CD4-positive, alpha-beta T cell (primary cell): ENCODE measurements at regions not wholly inside any gene's neighbourhood (a gene's known extent, or its start where the extent isn't known, plus 50 kb on each side); places are given as distances from the start of the nearest gene placed in this dataset.

Experiments
- ATAC-seq: fragments of 200-7000 bp; cut with Tn5 transposase; one replicate; pipeline ENCODE4 v1.10.0; 2022; ENCODE audit warnings: mild to moderate bottlenecking; ENCODE audit not compliant: poor library complexity
- CTCF ChIA-PET: fragments of 350-600 bp; sonication (Branson Sonifier 250); formaldehyde crosslinking; loops from one replicate; lab custom pipeline; 2021; ENCODE audit warnings: antibody characterized with exemption, inconsistent platforms; lab: Charles Lee
- POLR2A ChIA-PET: fragments of 350-600 bp; sonication (Branson Sonifier 250); formaldehyde crosslinking; loops from one replicate; lab custom pipeline; 2021; ENCODE audit warnings: antibody characterized with exemption, inconsistent platforms; lab: Charles Lee
- DNase-seq, 14 experiments: peaks; one replicate each; pipeline ENCODE4 v3.0.0-alpha.2; 2013 to 2020; ENCODE audit warnings: mixed read lengths in 2 of 14
- H3K27ac ChIP-seq, 2 donors: one replicate each; pipeline versions ENCODE4 v1.5.1 to v1.7.0; 2013; ENCODE audit warnings: low read length in 2 of 2, low read depth in 1 of 2, mild to moderate bottlenecking in 1 of 2
- H3K27me3 ChIP-seq, 2 experiments: 1 replicate in 1 of 2; 2 replicates in 1 of 2; pipeline versions ENCODE4 v1.6.1 to v1.7.0; 2013; ENCODE audit warnings: low read length in 2 of 2, control low read depth in 1 of 2, mild to moderate bottlenecking in 1 of 2, moderate library complexity in 1 of 2; ENCODE audit not compliant: insufficient read depth in 2 of 2, control insufficient read depth in 1 of 2
- H3K36me3 ChIP-seq: one replicate; pipeline ENCODE4 v1.6.1; 2013; ENCODE audit warnings: low read length, control low read depth; ENCODE audit not compliant: insufficient read depth
- H3K4me1 ChIP-seq: one replicate; pipeline ENCODE4 v1.6.1; 2013; ENCODE audit warnings: low read length, control low read depth; ENCODE audit not compliant: insufficient read depth
- H3K4me3 ChIP-seq: one replicate; pipeline ENCODE4 v1.5.1; 2013; ENCODE audit warnings: mild to moderate bottlenecking, low read length, moderate library complexity
- H3K9me3 ChIP-seq, 2 experiments: 1 replicate in 1 of 2; 2 replicates in 1 of 2; pipeline versions ENCODE4 v1.6.1 to v1.7.0; 2013; ENCODE audit warnings: low read length in 2 of 2, mild to moderate bottlenecking in 2 of 2, control low read depth in 1 of 2, moderate library complexity in 1 of 2; ENCODE audit not compliant: control insufficient read depth in 1 of 2, insufficient read depth in 1 of 2
- H3K27ac Mint-ChIP-seq: one replicate; pipeline ENCODE4 v1.8.0; 2020; ENCODE audit warnings: mixed read lengths
- H3K27me3 Mint-ChIP-seq: one replicate; pipeline ENCODE4 v1.8.0; 2021; ENCODE audit warnings: mixed read lengths
- H3K36me3 Mint-ChIP-seq: one replicate; pipeline ENCODE4 v1.8.0; 2021; ENCODE audit warnings: low read depth, mixed read lengths
- H3K4me1 Mint-ChIP-seq: one replicate; pipeline ENCODE4 v1.8.0; 2021; ENCODE audit warnings: low read depth, mixed read lengths
- H3K4me3 Mint-ChIP-seq: one replicate; pipeline ENCODE4 v1.8.0; 2020; ENCODE audit warnings: mild to moderate bottlenecking, mixed read lengths
- H3K9me3 Mint-ChIP-seq: one replicate; pipeline ENCODE4 v1.8.0; 2020; ENCODE audit warnings: mixed read lengths
- intact Hi-C, 2 experiments: fragments of 100-400 bp; cut with DNase I in 1 of 2; cut with micrococcal nuclease in 1 of 2; formaldehyde crosslinking; loops; one replicate each; pipeline versions ENCODE4 v1.15.1 to v1.9.0; 2023 to 2025; cut with DNase I, micrococcal nuclease
- TF ChIP-seq, protein P1 (sequence below): fragments of 200-600 bp; IDR thresholded peaks from one replicate; pipeline ENCODE4 v1.8.0; 2022; ENCODE audit warnings: antibody characterized with exemption, mild to moderate bottlenecking

DNA sequence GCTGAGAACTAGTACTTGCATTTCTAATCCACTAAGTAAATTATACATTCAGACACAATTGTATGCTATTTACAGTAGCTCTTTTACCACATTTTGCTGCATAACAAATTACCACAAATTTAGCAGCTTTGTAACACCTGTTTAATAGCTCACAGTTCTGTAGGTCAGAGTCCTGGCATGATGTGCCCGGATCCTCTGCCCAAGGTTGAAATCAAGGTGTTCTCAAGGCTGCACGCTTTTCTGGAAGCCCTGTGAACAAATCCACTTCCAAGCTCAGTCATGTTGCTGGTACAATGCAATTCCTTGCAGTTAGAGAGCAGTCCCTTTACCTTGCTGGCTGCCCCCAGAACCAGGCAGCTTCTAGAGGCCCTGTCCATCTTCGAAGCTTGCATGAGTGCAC, 716.0 kb downstream of the HACE1 start:
- Mint-ChIP-seq H3K4me3 (no peak overlapping the region), H3K27me3 (no peaks in the 10 kb centered on the region), H3K4me1 (no peaks in the 10 kb centered on the region), H3K27ac (no peak overlapping the region), H3K9me3 (no peaks in the 10 kb centered on the region), H3K36me3 (no peaks in the 10 kb centered on the region)
- no peaks in the 10 kb centered on the region for H3K4me1 ChIP-seq
- peaks cover 0 to 4% of the 10 kb centered on the region in 2 experiments for H3K9me3 ChIP-seq
- no peaks in the 10 kb centered on the region for H3K27me3 ChIP-seq
- intact Hi-C loops, result no loop called here
- ATAC-seq, result no peak
- H3K4me3 ChIP-seq, result no peak overlapping the region
- TF ChIP-seq, protein P1, sequence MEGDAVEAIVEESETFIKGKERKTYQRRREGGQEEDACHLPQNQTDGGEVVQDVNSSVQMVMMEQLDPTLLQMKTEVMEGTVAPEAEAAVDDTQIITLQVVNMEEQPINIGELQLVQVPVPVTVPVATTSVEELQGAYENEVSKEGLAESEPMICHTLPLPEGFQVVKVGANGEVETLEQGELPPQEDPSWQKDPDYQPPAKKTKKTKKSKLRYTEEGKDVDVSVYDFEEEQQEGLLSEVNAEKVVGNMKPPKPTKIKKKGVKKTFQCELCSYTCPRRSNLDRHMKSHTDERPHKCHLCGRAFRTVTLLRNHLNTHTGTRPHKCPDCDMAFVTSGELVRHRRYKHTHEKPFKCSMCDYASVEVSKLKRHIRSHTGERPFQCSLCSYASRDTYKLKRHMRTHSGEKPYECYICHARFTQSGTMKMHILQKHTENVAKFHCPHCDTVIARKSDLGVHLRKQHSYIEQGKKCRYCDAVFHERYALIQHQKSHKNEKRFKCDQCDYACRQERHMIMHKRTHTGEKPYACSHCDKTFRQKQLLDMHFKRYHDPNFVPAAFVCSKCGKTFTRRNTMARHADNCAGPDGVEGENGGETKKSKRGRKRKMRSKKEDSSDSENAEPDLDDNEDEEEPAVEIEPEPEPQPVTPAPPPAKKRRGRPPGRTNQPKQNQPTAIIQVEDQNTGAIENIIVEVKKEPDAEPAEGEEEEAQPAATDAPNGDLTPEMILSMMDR, result no peak
- no peak for DNase-seq
- H3K36me3 ChIP-seq, result no peaks in the 10 kb centered on the region
- H3K27ac ChIP-seq, result no peak overlapping the region
- ChIA-PET CTCF (no interaction called here), POLR2A (no interaction called here)

DNA sequence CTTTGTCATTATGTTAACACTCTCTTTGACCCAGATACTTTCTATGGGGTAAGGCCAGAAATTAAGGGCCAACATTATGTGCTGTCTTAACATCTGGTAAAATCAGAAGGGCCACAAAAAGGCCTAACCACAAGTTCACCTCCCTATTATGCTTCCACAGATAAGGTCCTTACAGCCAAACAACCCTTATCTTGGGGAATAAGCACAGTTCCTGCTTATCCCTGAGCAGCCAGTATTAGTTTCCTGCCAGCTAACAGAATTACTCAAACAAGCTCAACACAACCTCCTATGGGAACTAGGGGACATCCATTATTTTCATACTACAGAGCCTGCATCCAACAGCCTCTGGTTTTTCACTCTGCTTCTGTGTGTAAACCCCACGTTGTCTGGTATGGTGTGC, 724.8 kb downstream of the HACE1 start:
- TF ChIP-seq, protein P1, result no peak
- H3K36me3 Mint-ChIP-seq, result no peaks in the 10 kb centered on the region
- no peaks in the 10 kb centered on the region for H3K4me1 Mint-ChIP-seq
- H3K27ac Mint-ChIP-seq, result no peak overlapping the region
- DNase-seq (no peak), ATAC-seq (no peak)
- Histone ChIP-seq H3K27me3 (no peaks in the 10 kb centered on the region), H3K4me3 (no peak overlapping the region), H3K36me3 (no peaks in the 10 kb centered on the region), H3K4me1 (no peaks in the 10 kb centered on the region), H3K9me3 (peaks cover 0 to under 1% of the 10 kb centered on the region in 2 experiments), H3K27ac (no peak overlapping the region)
- POLR2A ChIA-PET, result no interaction called here
- intact Hi-C loops, result no loop called here
- H3K4me3 Mint-ChIP-seq, result no peak overlapping the region
- no peaks in the 10 kb centered on the region for H3K27me3 Mint-ChIP-seq
- CTCF ChIA-PET, result no interaction called here
- H3K9me3 Mint-ChIP-seq, result no peaks in the 10 kb centered on the region

DNA sequence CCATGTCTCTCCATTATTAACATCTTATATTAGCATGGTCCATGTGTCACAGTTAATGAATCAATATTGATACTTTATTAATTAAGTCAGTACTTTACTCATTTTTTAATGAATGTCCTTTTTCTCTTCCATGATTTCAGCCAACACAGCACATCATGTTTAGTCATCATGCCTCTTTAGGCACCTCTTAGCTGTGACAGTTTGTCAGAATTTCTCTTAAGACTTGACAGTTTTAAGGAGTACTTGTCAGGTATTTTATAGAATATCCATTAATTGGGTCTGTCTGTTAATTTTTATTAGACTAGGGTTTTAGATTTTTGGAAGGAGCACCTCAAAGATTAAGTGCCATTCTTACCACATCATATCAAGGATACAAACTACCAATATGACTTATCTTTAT, 729.4 kb downstream of the HACE1 start:
- intact Hi-C loops, result no loop called here
- TF ChIP-seq, protein P1, result no peak
- Mint-ChIP-seq H3K4me3 (no peak overlapping the region), H3K27me3 (no peaks in the 10 kb centered on the region), H3K27ac (no peak overlapping the region), H3K9me3 (no peaks in the 10 kb centered on the region), H3K4me1 (no peaks in the 10 kb centered on the region), H3K36me3 (no peaks in the 10 kb centered on the region)
- ChIA-PET CTCF (no interaction called here), POLR2A (no interaction called here)
- no peaks in the 10 kb centered on the region for H3K4me1 ChIP-seq
- no peak overlapping the region for H3K27ac ChIP-seq
- no peaks in the 10 kb centered on the region for H3K27me3 ChIP-seq
- peaks cover 0 to 3% of the 10 kb centered on the region in 2 experiments for H3K9me3 ChIP-seq
- no peak for ATAC-seq
- H3K36me3 ChIP-seq, result no peaks in the 10 kb centered on the region
- H3K4me3 ChIP-seq, result no peak overlapping the region
- no peak for DNase-seq
